Neural progenitor cell (in vitro differentiated cells): ENCODE measurements at regions not wholly inside any gene's neighbourhood (a gene's known extent, or its start where the extent isn't known, plus 50 kb on each side); places are given as distances from the start of the nearest gene placed in this dataset.
"Not testable (repeated sequence)": the region's sequence is repeated elsewhere in the genome, so short reads cannot be mapped to it uniquely, and the experiment has no call there.

Source experiments
- DNase-seq: peaks from one replicate; pipeline ENCODE4 v3.0.0-alpha.2; 2016; ENCODE audit warnings: low spot score
- H2AFZ ChIP-seq: fragments of 200-600 bp; sonication (generic); replicated peaks from 2 replicates; pipeline ENCODE4 v1.6.1; 2016; ENCODE audit warnings: antibody characterized with exemption
- H3F3A ChIP-seq: fragments of 200-600 bp; sonication (generic); 2 replicates; pipeline ENCODE4 v1.6.1; 2016; ENCODE audit warnings: antibody characterized with exemption, low read depth
- H3K27ac ChIP-seq: fragments of 200-600 bp; sonication (generic); 2 replicates; pipeline ENCODE4 v1.5.1; 2016; ENCODE audit warnings: mild to moderate bottlenecking
- H3K27me3 ChIP-seq: fragments of 200-600 bp; sonication (generic); 2 replicates; pipeline ENCODE4 v1.6.1; 2016; ENCODE audit warnings: mild to moderate bottlenecking, moderate library complexity
- H3K36me3 ChIP-seq: fragments of 200-600 bp; sonication (generic); 2 replicates; pipeline ENCODE4 v1.5.1; 2016
- H3K4me1 ChIP-seq: fragments of 200-600 bp; sonication (generic); 2 replicates; pipeline ENCODE4 v1.6.1; 2016; ENCODE audit warnings: mixed run types
- H3K4me2 ChIP-seq: fragments of 200-600 bp; sonication (generic); 2 replicates; pipeline ENCODE4 v1.6.1; 2016
- H3K4me3 ChIP-seq: fragments of 200-600 bp; sonication (generic); 2 replicates; pipeline ENCODE4 v1.5.1; 2016
- H3K79me2 ChIP-seq: fragments of 200-600 bp; sonication (generic); 2 replicates; pipeline ENCODE4 v1.6.1; 2016; ENCODE audit warnings: low read depth
- H3K9ac ChIP-seq: fragments of 200-600 bp; sonication (generic); 2 replicates; pipeline ENCODE4 v1.6.1; 2016
- H3K9me3 ChIP-seq: fragments of 200-600 bp; sonication (generic); 2 replicates; pipeline ENCODE4 v1.5.1; 2016; ENCODE audit warnings: low read depth
- H4K20me1 ChIP-seq: fragments of 200-600 bp; sonication (generic); 2 replicates; pipeline ENCODE4 v1.6.1; 2016; ENCODE audit warnings: low read depth
- H3K27ac Mint-ChIP-seq: 3 replicates; pipeline ENCODE4 v1.8.0; 2021; ENCODE audit warnings: mixed read lengths
- H3K27me3 Mint-ChIP-seq: 2 replicates; pipeline ENCODE4 v1.8.0; 2022; ENCODE audit warnings: low read depth, mild to moderate bottlenecking, inconsistent platforms, moderate library complexity, mixed read lengths; ENCODE audit not compliant: insufficient read depth
- H3K36me3 Mint-ChIP-seq: 3 replicates; pipeline ENCODE4 v1.8.0; 2021; ENCODE audit warnings: mixed read lengths
- H3K4me1 Mint-ChIP-seq: 3 replicates; pipeline ENCODE4 v1.8.0; 2021; ENCODE audit warnings: mixed read lengths
- H3K4me3 Mint-ChIP-seq: 3 replicates; pipeline ENCODE4 v1.8.0; 2021; ENCODE audit warnings: mild to moderate bottlenecking, moderate library complexity, mixed read lengths
- H3K9me3 Mint-ChIP-seq: 3 replicates; pipeline ENCODE4 v1.8.0; 2020; ENCODE audit warnings: mixed read lengths
- EZH2 ChIP-seq: fragments of 200-600 bp; sonication (generic); IDR thresholded peaks from 2 replicates; pipeline ENCODE4 v1.6.1; 2017; ENCODE audit warnings: antibody characterized with exemption, mild to moderate bottlenecking, moderate library complexity
- EZH2phosphoT487 ChIP-seq: fragments of 200-600 bp; sonication (generic); IDR thresholded peaks from 2 replicates; pipeline ENCODE4 v1.6.1; 2017; ENCODE audit warnings: antibody characterized with exemption
- TF ChIP-seq, protein P1 (sequence below): fragments of 200-600 bp; sonication (generic); IDR thresholded peaks from 2 replicates; pipeline ENCODE4 v1.5.1; 2017; ENCODE audit warnings: antibody characterized with exemption, mild to moderate bottlenecking

DNA sequence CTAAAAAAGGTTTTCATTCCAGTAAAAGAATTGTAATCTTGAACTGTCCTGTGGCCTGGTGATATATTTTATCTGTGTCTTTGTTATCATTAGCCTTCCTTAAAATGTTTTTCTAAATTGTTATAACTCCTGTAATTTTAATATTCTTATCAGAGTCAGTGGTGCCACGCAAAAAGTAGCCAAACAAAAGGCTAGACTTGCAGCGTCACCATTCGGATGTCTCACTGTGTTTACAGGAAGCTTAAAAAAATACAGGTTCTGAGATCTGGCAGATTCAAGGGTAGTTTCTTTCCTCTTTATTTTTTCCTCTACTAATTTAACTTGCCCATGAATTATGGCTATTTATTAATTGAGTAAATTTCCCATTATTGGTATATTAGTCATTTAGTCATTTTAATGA, 362.3 kb downstream of the MAT2B start:
- Histone ChIP-seq H3K79me2 (no peaks in the 10 kb centered on the region), H3K36me3 (no peaks in the 10 kb centered on the region), H2AFZ (no peak overlapping the region), H3K4me2 (no peak overlapping the region), H3K9ac (no peak overlapping the region), H3K4me3 (no peak overlapping the region), H3K4me1 (peaks cover 7% of the 10 kb centered on the region), H3F3A (no peaks in the 10 kb centered on the region), H3K27me3 (no peaks in the 10 kb centered on the region), H4K20me1 (no peaks in the 10 kb centered on the region), H3K9me3 (no peaks in the 10 kb centered on the region), H3K27ac (no peak overlapping the region)
- Mint-ChIP-seq H3K4me3 (no peak overlapping the region), H3K4me1 (peaks cover 12% of the 10 kb centered on the region), H3K9me3 (no peaks in the 10 kb centered on the region), H3K27ac (no peak overlapping the region), H3K36me3 (no peaks in the 10 kb centered on the region), H3K27me3 (no peaks in the 10 kb centered on the region)
- no peak for DNase-seq
- no peak for TF ChIP-seq EZH2

DNA sequence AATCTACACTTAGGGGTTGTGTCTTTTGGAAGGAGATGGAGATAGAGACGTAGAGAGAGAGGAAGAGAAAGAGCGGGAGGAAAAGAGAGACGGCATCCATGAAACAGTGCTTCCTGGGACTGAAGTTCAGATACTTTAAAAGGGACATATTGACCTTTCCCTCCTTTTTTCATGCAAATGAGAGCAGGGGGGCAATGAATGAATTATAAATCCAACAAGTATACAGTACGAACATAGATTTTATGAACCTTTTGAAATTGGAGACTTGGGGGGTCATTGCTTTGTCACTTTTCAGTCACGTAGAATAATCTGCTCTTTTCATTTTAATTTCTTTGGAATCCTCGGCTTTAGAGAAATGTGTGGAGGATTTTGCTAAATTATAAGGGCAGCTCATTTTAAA, 364.2 kb downstream of the MAT2B start:
- no peak overlapping the region for H3K4me3 ChIP-seq
- no peaks in the 10 kb centered on the region for H3K79me2 ChIP-seq
- no peaks in the 10 kb centered on the region for H3K27me3 Mint-ChIP-seq
- H3K4me3 Mint-ChIP-seq, result no peak overlapping the region
- no peak overlapping the region for H3K9ac ChIP-seq
- no peaks in the 10 kb centered on the region for H4K20me1 ChIP-seq
- peak overlapping the region; percentile 61 for H2AFZ ChIP-seq
- no peaks in the 10 kb centered on the region for H3K9me3 ChIP-seq
- H3K4me2 ChIP-seq, result no peak overlapping the region
- H3K4me1 ChIP-seq, result peaks cover 7% of the 10 kb centered on the region
- no peaks in the 10 kb centered on the region for H3K36me3 ChIP-seq
- no peak for DNase-seq
- no peak for TF ChIP-seq EZH2
- no peak for TF ChIP-seq EZH2phosphoT487
- TF ChIP-seq, protein P1, sequence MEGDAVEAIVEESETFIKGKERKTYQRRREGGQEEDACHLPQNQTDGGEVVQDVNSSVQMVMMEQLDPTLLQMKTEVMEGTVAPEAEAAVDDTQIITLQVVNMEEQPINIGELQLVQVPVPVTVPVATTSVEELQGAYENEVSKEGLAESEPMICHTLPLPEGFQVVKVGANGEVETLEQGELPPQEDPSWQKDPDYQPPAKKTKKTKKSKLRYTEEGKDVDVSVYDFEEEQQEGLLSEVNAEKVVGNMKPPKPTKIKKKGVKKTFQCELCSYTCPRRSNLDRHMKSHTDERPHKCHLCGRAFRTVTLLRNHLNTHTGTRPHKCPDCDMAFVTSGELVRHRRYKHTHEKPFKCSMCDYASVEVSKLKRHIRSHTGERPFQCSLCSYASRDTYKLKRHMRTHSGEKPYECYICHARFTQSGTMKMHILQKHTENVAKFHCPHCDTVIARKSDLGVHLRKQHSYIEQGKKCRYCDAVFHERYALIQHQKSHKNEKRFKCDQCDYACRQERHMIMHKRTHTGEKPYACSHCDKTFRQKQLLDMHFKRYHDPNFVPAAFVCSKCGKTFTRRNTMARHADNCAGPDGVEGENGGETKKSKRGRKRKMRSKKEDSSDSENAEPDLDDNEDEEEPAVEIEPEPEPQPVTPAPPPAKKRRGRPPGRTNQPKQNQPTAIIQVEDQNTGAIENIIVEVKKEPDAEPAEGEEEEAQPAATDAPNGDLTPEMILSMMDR, result no peak
- H3F3A ChIP-seq, result no peaks in the 10 kb centered on the region
- H3K27ac Mint-ChIP-seq, result peak overlapping the region; percentile 26
- no peaks in the 10 kb centered on the region for H3K36me3 Mint-ChIP-seq
- peaks cover 12% of the 10 kb centered on the region for H3K4me1 Mint-ChIP-seq
- H3K27ac ChIP-seq, result no peak overlapping the region
- no peaks in the 10 kb centered on the region for H3K27me3 ChIP-seq
- no peaks in the 10 kb centered on the region for H3K9me3 Mint-ChIP-seq

DNA sequence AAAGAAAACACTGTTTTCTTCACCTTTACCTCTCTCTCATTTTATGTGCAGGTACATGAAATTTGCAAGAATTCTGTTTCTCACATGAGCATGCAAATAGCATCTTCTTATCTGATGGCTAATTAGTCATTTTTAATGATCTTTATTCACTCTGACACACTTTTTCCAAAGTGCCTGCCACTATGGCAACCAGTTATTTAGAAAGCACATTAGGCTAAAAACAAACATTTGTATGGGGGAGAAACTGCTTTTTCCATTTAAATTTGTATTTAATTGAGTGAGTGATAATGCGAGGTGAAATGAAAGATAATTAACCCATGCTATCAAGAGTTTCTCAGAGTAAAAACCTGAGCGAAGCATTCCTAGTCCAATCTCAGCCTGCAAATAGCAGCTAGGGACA, 365.0 kb downstream of the MAT2B start:
- Mint-ChIP-seq H3K4me3 (no peak overlapping the region), H3K27ac (no peak overlapping the region), H3K4me1 (peaks cover 12% of the 10 kb centered on the region), H3K9me3 (no peaks in the 10 kb centered on the region), H3K27me3 (no peaks in the 10 kb centered on the region), H3K36me3 (no peaks in the 10 kb centered on the region)
- Histone ChIP-seq H3K27ac (no peak overlapping the region), H4K20me1 (no peaks in the 10 kb centered on the region), H3K4me2 (no peak overlapping the region), H2AFZ (no peak overlapping the region), H3F3A (no peaks in the 10 kb centered on the region), H3K9ac (no peak overlapping the region), H3K4me1 (peaks cover 7% of the 10 kb centered on the region), H3K36me3 (no peaks in the 10 kb centered on the region), H3K79me2 (no peaks in the 10 kb centered on the region), H3K4me3 (no peak overlapping the region), H3K9me3 (no peaks in the 10 kb centered on the region), H3K27me3 (no peaks in the 10 kb centered on the region)
- DNase-seq, result no peak
- no peak for TF ChIP-seq EZH2
- no peak for TF ChIP-seq EZH2phosphoT487
- TF ChIP-seq, protein P1, result no peak

DNA sequence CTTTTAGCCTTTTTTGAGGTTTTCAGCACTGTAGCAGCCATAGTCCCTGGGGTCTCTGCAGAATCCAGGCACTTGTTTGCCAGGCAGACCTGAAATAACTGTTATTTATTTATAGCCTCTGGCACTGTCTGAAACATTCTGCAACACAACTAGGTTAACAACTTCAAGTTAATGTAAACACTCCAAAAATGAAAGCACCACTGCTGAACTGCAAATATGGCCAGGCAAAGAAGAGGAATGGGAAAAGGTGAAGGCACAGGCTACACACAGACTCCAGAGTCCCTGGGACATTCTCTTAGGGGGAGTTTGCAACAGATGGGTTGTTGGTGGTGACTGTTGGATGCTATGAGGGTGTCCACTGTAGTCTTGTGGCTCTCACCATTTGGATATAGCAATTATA, 369.0 kb downstream of the MAT2B start:
- no peak for TF ChIP-seq EZH2
- TF ChIP-seq, protein P1, result no peak
- no peak for TF ChIP-seq EZH2phosphoT487
- H3K9me3 ChIP-seq, result no peaks in the 10 kb centered on the region
- no peaks in the 10 kb centered on the region for H3K27me3 Mint-ChIP-seq

DNA sequence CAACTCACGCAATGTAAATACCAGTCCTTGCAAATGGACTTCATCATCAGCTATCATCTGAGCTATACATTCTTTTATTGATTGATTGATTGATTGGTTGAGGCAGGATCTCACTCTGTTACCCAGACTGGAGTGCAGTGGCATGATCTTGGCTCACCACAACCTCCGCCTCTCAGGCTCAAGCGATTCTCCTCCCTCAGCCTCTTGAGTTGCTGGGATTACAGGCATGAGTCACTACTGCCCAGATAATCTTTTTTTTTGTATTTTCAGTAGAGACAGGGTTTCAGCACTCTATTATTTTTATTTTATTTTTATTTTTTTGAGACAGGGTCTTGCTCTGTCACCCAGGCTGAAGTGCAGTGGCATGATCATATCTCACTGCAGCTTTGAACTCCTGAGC, 369.5 kb downstream of the MAT2B start:
- H3K36me3 Mint-ChIP-seq, result not testable (repeated sequence)

More for the DNA sequence above, 369.0 kb downstream of the MAT2B start:
- Histone ChIP-seq H3K36me3 (no peaks in the 10 kb centered on the region), H2AFZ (no peak overlapping the region), H4K20me1 (no peaks in the 10 kb centered on the region), H3K27me3 (no peaks in the 10 kb centered on the region), H3K79me2 (no peaks in the 10 kb centered on the region), H3F3A (no peaks in the 10 kb centered on the region), H3K4me1 (peaks cover 7% of the 10 kb centered on the region), H3K9ac (no peak overlapping the region), H3K4me2 (no peak overlapping the region), H3K4me3 (no peak overlapping the region), H3K27ac (no peak overlapping the region)
- peaks cover 7% of the 10 kb centered on the region for H3K4me1 Mint-ChIP-seq
- no peak overlapping the region for H3K4me3 Mint-ChIP-seq
- DNase-seq, result no peak
- H3K27ac Mint-ChIP-seq, result no peak overlapping the region
- no peaks in the 10 kb centered on the region for H3K9me3 Mint-ChIP-seq
- H3K36me3 Mint-ChIP-seq, result no peaks in the 10 kb centered on the region

More for the DNA sequence above, 369.5 kb downstream of the MAT2B start:
- H3F3A ChIP-seq, H3K4me2 ChIP-seq, H3K4me1 ChIP-seq, H3K27me3 Mint-ChIP-seq, H3K4me3 Mint-ChIP-seq, H2AFZ ChIP-seq, H3K79me2 ChIP-seq, H3K27me3 ChIP-seq, H3K9ac ChIP-seq, H3K9me3 Mint-ChIP-seq, H3K27ac ChIP-seq, H4K20me1 ChIP-seq, H3K27ac Mint-ChIP-seq, H3K4me1 Mint-ChIP-seq, H3K9me3 ChIP-seq, H3K36me3 ChIP-seq, DNase-seq, H3K4me3 ChIP-seq: not testable (repeated sequence)
